ENCODE measurements at regions not wholly inside any gene's neighbourhood (a gene's known extent, or its start where the extent isn't known, plus 50 kb on each side); places are given as distances from the start of the nearest gene placed in this dataset.

DNA sequence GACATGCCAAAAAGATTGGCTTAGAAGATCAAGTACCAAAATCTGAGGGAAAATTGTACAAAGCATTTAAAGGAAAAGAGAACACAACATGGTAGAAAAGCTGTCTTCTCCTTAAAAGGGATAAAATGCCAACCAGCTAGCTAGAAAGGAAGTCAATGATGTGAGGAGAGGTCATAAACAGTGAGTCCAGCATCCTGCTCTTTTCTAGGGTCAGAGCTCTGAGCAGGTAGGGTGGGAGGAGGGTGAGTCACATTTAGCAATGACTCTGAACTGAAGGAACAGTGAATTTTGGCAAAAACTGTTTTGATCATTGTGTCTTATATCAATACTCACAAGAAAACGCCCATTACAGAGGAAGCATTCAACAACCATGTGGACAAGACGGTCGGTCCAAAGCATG, 322.3 kb downstream of the DAD1 start:
- no peaks in the 10 kb centered on the region for H3K36me3 ChIP-seq (ENCODE audit: control insufficient read depth, insufficient read depth, low read length)
- H3K9ac ChIP-seq: no peak overlapping the region
- no peak overlapping the region for H3K27ac ChIP-seq
- no peaks in the 10 kb centered on the region for H3K4me1 ChIP-seq
- H3K4me2 ChIP-seq (ENCODE audit: low read length): no peak overlapping the region
- no peak overlapping the region for H3K4me3 ChIP-seq (ENCODE audit: low read depth, low read length)
- H3K79me2 ChIP-seq: no peaks in the 10 kb centered on the region
- no peak overlapping the region for H2AFZ ChIP-seq
- TF ChIP-seq, protein P1, sequence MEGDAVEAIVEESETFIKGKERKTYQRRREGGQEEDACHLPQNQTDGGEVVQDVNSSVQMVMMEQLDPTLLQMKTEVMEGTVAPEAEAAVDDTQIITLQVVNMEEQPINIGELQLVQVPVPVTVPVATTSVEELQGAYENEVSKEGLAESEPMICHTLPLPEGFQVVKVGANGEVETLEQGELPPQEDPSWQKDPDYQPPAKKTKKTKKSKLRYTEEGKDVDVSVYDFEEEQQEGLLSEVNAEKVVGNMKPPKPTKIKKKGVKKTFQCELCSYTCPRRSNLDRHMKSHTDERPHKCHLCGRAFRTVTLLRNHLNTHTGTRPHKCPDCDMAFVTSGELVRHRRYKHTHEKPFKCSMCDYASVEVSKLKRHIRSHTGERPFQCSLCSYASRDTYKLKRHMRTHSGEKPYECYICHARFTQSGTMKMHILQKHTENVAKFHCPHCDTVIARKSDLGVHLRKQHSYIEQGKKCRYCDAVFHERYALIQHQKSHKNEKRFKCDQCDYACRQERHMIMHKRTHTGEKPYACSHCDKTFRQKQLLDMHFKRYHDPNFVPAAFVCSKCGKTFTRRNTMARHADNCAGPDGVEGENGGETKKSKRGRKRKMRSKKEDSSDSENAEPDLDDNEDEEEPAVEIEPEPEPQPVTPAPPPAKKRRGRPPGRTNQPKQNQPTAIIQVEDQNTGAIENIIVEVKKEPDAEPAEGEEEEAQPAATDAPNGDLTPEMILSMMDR (IDR thresholded peaks at IDR 0.05): no peak
- H3K27me3 ChIP-seq (ENCODE audit: control insufficient read depth, insufficient read depth, low read length): no peaks in the 10 kb centered on the region
- H3K9me3 ChIP-seq (ENCODE audit: control insufficient read depth, low read length): no peaks in the 10 kb centered on the region

GRCh38 chr14:22266142-22266442, 322.9 kb downstream of the DAD1 start:
- Histone ChIP-seq H3K36me3 (ENCODE audit: control insufficient read depth, insufficient read depth, low read length) (no peaks in the 10 kb centered on the region), H3K4me3 (ENCODE audit: low read depth, low read length) (no peak overlapping the region), H3K27me3 (ENCODE audit: control insufficient read depth, insufficient read depth, low read length) (no peaks in the 10 kb centered on the region), H3K9ac (no peak overlapping the region), H3K9me3 (ENCODE audit: control insufficient read depth, low read length) (no peaks in the 10 kb centered on the region), H3K79me2 (no peaks in the 10 kb centered on the region), H3K4me2 (ENCODE audit: low read length) (no peak overlapping the region), H3K27ac (no peak overlapping the region), H2AFZ (no peak overlapping the region), H3K4me1 (no peaks in the 10 kb centered on the region)
- TF ChIP-seq, protein P1 (IDR thresholded peaks at IDR 0.05): no peak

GRCh38 chr14:22265319-22266141, 323.5 kb downstream of the DAD1 start:
- Histone ChIP-seq H3K36me3 (ENCODE audit: control insufficient read depth, insufficient read depth, low read length) (no peaks in the 10 kb centered on the region), H3K9ac (no peak overlapping the region), H3K4me3 (ENCODE audit: low read depth, low read length) (no peak overlapping the region), H3K79me2 (no peaks in the 10 kb centered on the region), H2AFZ (no peak overlapping the region), H3K4me2 (ENCODE audit: low read length) (no peak overlapping the region), H3K27me3 (ENCODE audit: control insufficient read depth, insufficient read depth, low read length) (no peaks in the 10 kb centered on the region), H3K4me1 (no peaks in the 10 kb centered on the region), H3K27ac (no peak overlapping the region), H3K9me3 (ENCODE audit: control insufficient read depth, low read length) (no peaks in the 10 kb centered on the region)
- TF ChIP-seq, protein P1 (IDR thresholded peaks at IDR 0.05): no peak

DNA sequence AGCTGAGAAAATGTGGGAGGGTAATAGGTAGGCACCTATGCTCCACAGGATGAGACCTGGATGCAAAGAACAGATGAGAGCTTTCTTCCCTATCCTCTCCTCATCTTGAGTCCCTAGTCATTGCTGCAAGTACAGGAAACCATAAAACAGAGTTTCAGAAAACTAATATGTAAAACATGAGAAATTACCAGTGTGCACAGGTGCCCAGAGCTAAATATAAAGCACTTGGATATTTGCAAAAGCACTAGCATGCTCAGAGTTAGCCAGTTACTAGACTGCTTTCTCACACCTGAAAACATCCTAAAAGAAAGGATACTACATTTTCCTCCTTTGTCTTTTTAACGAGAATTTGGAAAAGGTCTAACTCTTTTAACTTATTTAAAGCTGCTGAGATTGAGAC, 324.3 kb downstream of the DAD1 start:
- TF ChIP-seq, protein P1 (IDR thresholded peaks at IDR 0.05): no peak
- Histone ChIP-seq H3K4me1 (no peaks in the 10 kb centered on the region), H3K36me3 (ENCODE audit: control insufficient read depth, insufficient read depth, low read length) (no peaks in the 10 kb centered on the region), H3K9ac (no peak overlapping the region), H3K27ac (no peak overlapping the region), H3K27me3 (ENCODE audit: control insufficient read depth, insufficient read depth, low read length) (no peaks in the 10 kb centered on the region), H3K79me2 (no peaks in the 10 kb centered on the region), H3K9me3 (ENCODE audit: control insufficient read depth, low read length) (no peaks in the 10 kb centered on the region), H3K4me2 (ENCODE audit: low read length) (no peak overlapping the region), H2AFZ (no peak overlapping the region), H3K4me3 (ENCODE audit: low read depth, low read length) (no peak overlapping the region)

DNA sequence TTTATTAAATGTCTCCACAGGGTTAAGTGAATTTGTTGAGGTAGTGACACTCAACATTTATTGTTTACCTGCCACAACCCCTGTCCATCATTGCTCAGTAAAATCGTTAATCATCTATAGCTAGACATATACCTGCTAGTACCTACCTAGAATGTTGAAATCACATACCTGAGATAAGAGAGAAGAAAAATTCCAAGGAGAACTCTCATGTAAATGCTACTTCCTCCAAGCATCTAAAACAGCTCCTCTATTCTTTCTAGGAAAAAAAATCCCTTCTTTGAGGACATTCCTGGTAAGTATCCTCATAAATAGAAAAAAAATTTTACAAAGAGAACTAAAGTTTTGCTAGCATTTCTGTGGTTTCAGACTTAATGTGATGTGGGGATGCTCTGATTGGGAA, 325.1 kb downstream of the DAD1 start:
- TF ChIP-seq, protein P1 (IDR thresholded peaks at IDR 0.05): no peak
- no peak overlapping the region for H3K4me2 ChIP-seq (ENCODE audit: low read length)
- H3K36me3 ChIP-seq (ENCODE audit: control insufficient read depth, insufficient read depth, low read length): no peaks in the 10 kb centered on the region
- H3K79me2 ChIP-seq: no peaks in the 10 kb centered on the region
- H2AFZ ChIP-seq: no peak overlapping the region
- H3K27me3 ChIP-seq (ENCODE audit: control insufficient read depth, insufficient read depth, low read length): no peaks in the 10 kb centered on the region
- no peaks in the 10 kb centered on the region for H3K4me1 ChIP-seq
- no peak overlapping the region for H3K9ac ChIP-seq
- no peak overlapping the region for H3K27ac ChIP-seq
- no peak overlapping the region for H3K4me3 ChIP-seq (ENCODE audit: low read depth, low read length)
- H3K9me3 ChIP-seq (ENCODE audit: control insufficient read depth, low read length): no peaks in the 10 kb centered on the region
